Type B pancreatic cell (in vitro differentiated cells): ENCODE measurements at regions not wholly inside any gene's neighbourhood (a gene's known extent, or its start where the extent isn't known, plus 50 kb on each side); places are given as distances from the start of the nearest gene placed in this dataset.

ENCODE experiments used
- DNase-seq: peaks from one replicate; pipeline ENCODE4 v3.0.0; 2021; ENCODE audit warnings: mixed read lengths; ENCODE audit not compliant: unreplicated experiment; ENCODE audit errors: extremely low spot score
- H3K27ac Mint-ChIP-seq: 2 replicates; pipeline ENCODE4 v1.8.0; 2021; ENCODE audit warnings: mild to moderate bottlenecking, mixed read lengths
- H3K27me3 Mint-ChIP-seq: 2 replicates; pipeline ENCODE4 v1.8.0; 2021; ENCODE audit warnings: mixed read lengths
- H3K36me3 Mint-ChIP-seq: 2 replicates; pipeline ENCODE4 v1.8.0; 2021; ENCODE audit warnings: mixed read lengths
- H3K4me1 Mint-ChIP-seq: one replicate; pipeline ENCODE4 v1.8.0; 2021; ENCODE audit warnings: mixed read lengths; ENCODE audit not compliant: unreplicated experiment
- H3K4me3 Mint-ChIP-seq: 2 replicates; pipeline ENCODE4 v1.8.0; 2021; ENCODE audit warnings: mild to moderate bottlenecking, mixed read lengths
- H3K9me3 Mint-ChIP-seq: 2 replicates; pipeline ENCODE4 v1.8.0; 2021; ENCODE audit warnings: mixed read lengths
- TF ChIP-seq, protein P1 (sequence below): fragments of 200-600 bp; sonication (generic); conservative IDR thresholded peaks from 2 replicates; pipeline ENCODE4 v1.5.0; 2021; ENCODE audit warnings: antibody characterized with exemption, mild to moderate bottlenecking

- no peaks in the 10 kb centered on the region for H3K36me3 Mint-ChIP-seq
- no peak overlapping the region for H3K27ac Mint-ChIP-seq
- H3K27me3 Mint-ChIP-seq, result peaks cover 22% of the 10 kb centered on the region
- H3K9me3 Mint-ChIP-seq, result no peaks in the 10 kb centered on the region
- no peak for DNase-seq
- H3K4me1 Mint-ChIP-seq, result peaks cover 17% of the 10 kb centered on the region
- TF ChIP-seq, protein P1, sequence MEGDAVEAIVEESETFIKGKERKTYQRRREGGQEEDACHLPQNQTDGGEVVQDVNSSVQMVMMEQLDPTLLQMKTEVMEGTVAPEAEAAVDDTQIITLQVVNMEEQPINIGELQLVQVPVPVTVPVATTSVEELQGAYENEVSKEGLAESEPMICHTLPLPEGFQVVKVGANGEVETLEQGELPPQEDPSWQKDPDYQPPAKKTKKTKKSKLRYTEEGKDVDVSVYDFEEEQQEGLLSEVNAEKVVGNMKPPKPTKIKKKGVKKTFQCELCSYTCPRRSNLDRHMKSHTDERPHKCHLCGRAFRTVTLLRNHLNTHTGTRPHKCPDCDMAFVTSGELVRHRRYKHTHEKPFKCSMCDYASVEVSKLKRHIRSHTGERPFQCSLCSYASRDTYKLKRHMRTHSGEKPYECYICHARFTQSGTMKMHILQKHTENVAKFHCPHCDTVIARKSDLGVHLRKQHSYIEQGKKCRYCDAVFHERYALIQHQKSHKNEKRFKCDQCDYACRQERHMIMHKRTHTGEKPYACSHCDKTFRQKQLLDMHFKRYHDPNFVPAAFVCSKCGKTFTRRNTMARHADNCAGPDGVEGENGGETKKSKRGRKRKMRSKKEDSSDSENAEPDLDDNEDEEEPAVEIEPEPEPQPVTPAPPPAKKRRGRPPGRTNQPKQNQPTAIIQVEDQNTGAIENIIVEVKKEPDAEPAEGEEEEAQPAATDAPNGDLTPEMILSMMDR, result no peak
- H3K4me3 Mint-ChIP-seq, result no peak overlapping the region
Observed at GRCh38 chr20:60314727-60315126, 356.5 kb downstream of the CDH26 start.

GRCh38 chr20:60316476-60317158 is 358.4 kb downstream of the CDH26 start:
- DNase-seq, result no peak
- H3K9me3 Mint-ChIP-seq, result no peaks in the 10 kb centered on the region
- H3K36me3 Mint-ChIP-seq, result no peaks in the 10 kb centered on the region
- H3K4me3 Mint-ChIP-seq, result no peak overlapping the region
- peaks cover 27% of the 10 kb centered on the region for H3K27me3 Mint-ChIP-seq
- TF ChIP-seq, protein P1, result no peak
- H3K27ac Mint-ChIP-seq, result no peak overlapping the region
- peaks cover 14% of the 10 kb centered on the region for H3K4me1 Mint-ChIP-seq

DNA sequence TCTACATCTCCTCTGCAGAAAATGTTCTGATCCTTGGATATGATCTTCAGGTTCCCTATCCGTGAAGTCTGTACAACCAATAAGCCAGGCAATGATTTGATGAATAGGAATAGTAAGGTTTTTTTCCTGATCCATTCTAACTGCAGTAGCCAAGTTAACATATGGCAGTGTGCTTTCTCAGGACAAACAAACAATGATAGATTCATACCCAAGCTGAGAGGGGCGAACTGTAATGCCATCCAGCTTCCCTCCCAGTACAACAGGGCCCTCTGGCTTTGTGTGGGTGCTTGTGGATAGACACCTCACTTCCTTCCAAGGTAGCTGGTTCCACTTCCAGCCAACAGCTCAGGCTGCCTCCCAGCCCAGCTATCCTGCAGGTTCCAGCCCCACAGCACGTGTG is 359.2 kb downstream of the CDH26 start:
- Mint-ChIP-seq H3K4me3 (no peak overlapping the region), H3K27ac (no peak overlapping the region), H3K36me3 (no peaks in the 10 kb centered on the region), H3K27me3 (peaks cover 24% of the 10 kb centered on the region), H3K4me1 (peaks cover 14% of the 10 kb centered on the region), H3K9me3 (no peaks in the 10 kb centered on the region)
- no peak for DNase-seq
- TF ChIP-seq, protein P1, result no peak

DNA sequence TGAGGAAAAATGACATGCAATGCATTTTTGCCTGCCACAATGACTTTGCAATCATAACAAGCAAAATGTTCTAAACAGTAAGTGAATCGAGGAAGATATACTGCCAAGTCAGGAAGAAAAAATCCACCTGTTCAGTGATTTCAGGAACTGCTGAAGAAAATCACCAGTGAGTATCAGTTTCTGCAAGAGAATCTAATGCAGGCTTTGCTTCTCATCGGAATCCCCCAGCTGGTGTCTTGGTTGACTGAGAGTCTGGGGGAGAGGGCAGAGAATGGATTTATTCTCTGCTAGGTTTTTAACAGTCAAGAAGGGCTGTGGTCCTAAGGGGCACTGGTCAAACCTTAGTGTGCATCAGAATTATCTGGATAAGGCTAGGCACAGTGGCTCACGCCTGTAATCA is 363.4 kb downstream of the CDH26 start:
- no peaks in the 10 kb centered on the region for H3K9me3 Mint-ChIP-seq
- peaks cover 8% of the 10 kb centered on the region for H3K4me1 Mint-ChIP-seq
- no peak for DNase-seq
- H3K27me3 Mint-ChIP-seq, result peaks cover 15% of the 10 kb centered on the region
- no peak overlapping the region for H3K4me3 Mint-ChIP-seq
- TF ChIP-seq, protein P1, result no peak
- no peaks in the 10 kb centered on the region for H3K36me3 Mint-ChIP-seq
- no peak overlapping the region for H3K27ac Mint-ChIP-seq

DNA sequence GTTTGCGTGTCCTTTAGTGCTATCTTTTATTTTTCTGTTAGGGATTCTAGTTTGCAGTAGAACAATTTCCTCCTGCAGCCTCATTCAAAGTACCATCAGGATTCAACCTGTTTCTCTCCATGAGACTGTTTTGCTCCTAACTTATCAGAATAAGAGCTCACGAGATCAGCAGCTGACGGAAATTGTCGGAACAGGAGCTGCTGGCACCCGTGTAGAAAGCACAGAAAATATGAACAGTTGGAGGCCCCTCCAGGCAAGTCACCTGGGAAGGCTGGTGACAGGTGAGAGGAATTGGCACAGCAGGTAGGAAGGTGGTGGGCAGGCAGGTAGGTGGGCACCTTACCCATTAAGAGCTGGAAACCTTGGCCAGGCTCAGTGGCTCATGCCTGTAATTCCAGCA is 368.6 kb downstream of the CDH26 start:
- no peak overlapping the region for H3K27ac Mint-ChIP-seq
- H3K27me3 Mint-ChIP-seq, result no peaks in the 10 kb centered on the region
- H3K36me3 Mint-ChIP-seq, result no peaks in the 10 kb centered on the region

More for the DNA sequence above, 368.6 kb downstream of the CDH26 start:
- H3K9me3 Mint-ChIP-seq, result no peaks in the 10 kb centered on the region
- TF ChIP-seq, protein P1, result no peak
- no peak for DNase-seq
- peaks cover 5% of the 10 kb centered on the region for H3K4me1 Mint-ChIP-seq
- no peak overlapping the region for H3K4me3 Mint-ChIP-seq
